Nephron progenitor cell (in vitro differentiated cells): ENCODE measurements at regions not wholly inside any gene's neighbourhood (a gene's known extent, or its start where the extent isn't known, plus 50 kb on each side); places are given as distances from the start of the nearest gene placed in this dataset.

Source experiments
- DNase-seq: peaks from one replicate; pipeline ENCODE4 v3.0.0; 2021
- H3K27ac Mint-ChIP-seq: 2 replicates; pipeline ENCODE4 v1.8.0; 2021; ENCODE audit warnings: mild to moderate bottlenecking, moderate library complexity, mixed read lengths
- H3K27me3 Mint-ChIP-seq: 2 replicates; pipeline ENCODE4 v1.8.0; 2021; ENCODE audit warnings: mild to moderate bottlenecking, low read depth, mixed read lengths; ENCODE audit not compliant: poor library complexity
- H3K36me3 Mint-ChIP-seq: 2 replicates; pipeline ENCODE4 v1.8.0; 2021; ENCODE audit warnings: low read depth, mixed read lengths
- H3K4me1 Mint-ChIP-seq: 2 replicates; pipeline ENCODE4 v1.8.0; 2021; ENCODE audit warnings: mixed read lengths
- H3K4me3 Mint-ChIP-seq: 2 replicates; pipeline ENCODE4 v1.8.0; 2021; ENCODE audit warnings: mild to moderate bottlenecking, moderate library complexity, mixed read lengths
- H3K9me3 Mint-ChIP-seq: 2 replicates; pipeline ENCODE4 v1.8.0; 2021; ENCODE audit warnings: mild to moderate bottlenecking, moderate library complexity, mixed read lengths
- CTCF ChIP-seq: fragments of 200-600 bp; sonication (generic); IDR thresholded peaks from 2 replicates; pipeline ENCODE4 v1.5.0; 2021; ENCODE audit warnings: antibody characterized with exemption

- Mint-ChIP-seq H3K4me3 (no peak overlapping the region), H3K27ac (no peak overlapping the region), H3K36me3 (no peaks in the 10 kb centered on the region), H3K4me1 (peaks cover 38% of the 10 kb centered on the region), H3K9me3 (no peaks in the 10 kb centered on the region), H3K27me3 (peaks cover 10% of the 10 kb centered on the region)
- DNase-seq = no peak
- no peak for TF ChIP-seq CTCF
Measured at GRCh38 chr13:30039511-30039911, 189.1 kb upstream of the UBL3 start.

GRCh38 chr13:30038884-30039283, 188.5 kb upstream of the UBL3 start:
- Mint-ChIP-seq H3K27ac (no peak overlapping the region), H3K27me3 (peaks cover 6% of the 10 kb centered on the region), H3K4me1 (peaks cover 40% of the 10 kb centered on the region), H3K36me3 (no peaks in the 10 kb centered on the region), H3K4me3 (no peak overlapping the region), H3K9me3 (no peaks in the 10 kb centered on the region)
- TF ChIP-seq CTCF = no peak
- DNase-seq = no peak

GRCh38 chr13:30037766-30038165, 187.3 kb upstream of the UBL3 start:
- no peaks in the 10 kb centered on the region for H3K36me3 Mint-ChIP-seq
- no peak overlapping the region for H3K4me3 Mint-ChIP-seq
- no peak overlapping the region for H3K27ac Mint-ChIP-seq
- no peaks in the 10 kb centered on the region for H3K9me3 Mint-ChIP-seq
- H3K27me3 Mint-ChIP-seq = peaks cover 6% of the 10 kb centered on the region
- H3K4me1 Mint-ChIP-seq = peaks cover 46% of the 10 kb centered on the region
- no peak for DNase-seq
- no peak for TF ChIP-seq CTCF

- Mint-ChIP-seq H3K4me3 (no peak overlapping the region), H3K27me3 (peaks cover 9% of the 10 kb centered on the region), H3K36me3 (no peaks in the 10 kb centered on the region), H3K9me3 (no peaks in the 10 kb centered on the region), H3K27ac (no peak overlapping the region), H3K4me1 (peaks cover 46% of the 10 kb centered on the region)
- DNase-seq = peak; percentile 49
- TF ChIP-seq CTCF = no peak
Measured at GRCh38 chr13:30037306-30037705, 186.9 kb upstream of the UBL3 start.

GRCh38 chr13:30034458-30034795, 184.0 kb upstream of the UBL3 start:
- peaks cover 30% of the 10 kb centered on the region for H3K4me1 Mint-ChIP-seq
- H3K4me3 Mint-ChIP-seq = no peak overlapping the region
- no peaks in the 10 kb centered on the region for H3K36me3 Mint-ChIP-seq
- no peak for TF ChIP-seq CTCF
- peaks cover 6% of the 10 kb centered on the region for H3K27me3 Mint-ChIP-seq
- no peak for DNase-seq
- H3K27ac Mint-ChIP-seq = no peak overlapping the region
- no peaks in the 10 kb centered on the region for H3K9me3 Mint-ChIP-seq

GRCh38 chr13:30033681-30034457, 183.5 kb upstream of the UBL3 start:
- Mint-ChIP-seq H3K4me1 (peaks cover 24% of the 10 kb centered on the region), H3K27ac (no peak overlapping the region)
- no peak for TF ChIP-seq CTCF

More at GRCh38 chr13:30033681-30034457, 183.5 kb upstream of the UBL3 start:
- H3K9me3 Mint-ChIP-seq = no peaks in the 10 kb centered on the region
- H3K4me3 Mint-ChIP-seq = no peak overlapping the region
- peaks cover 9% of the 10 kb centered on the region for H3K27me3 Mint-ChIP-seq
- DNase-seq = no peak
- H3K36me3 Mint-ChIP-seq = no peaks in the 10 kb centered on the region
